ENCODE measurements at regions not wholly inside any gene's neighbourhood (a gene's known extent, or its start where the extent isn't known, plus 50 kb on each side); places are given as distances from the start of the nearest gene placed in this dataset.

DNA sequence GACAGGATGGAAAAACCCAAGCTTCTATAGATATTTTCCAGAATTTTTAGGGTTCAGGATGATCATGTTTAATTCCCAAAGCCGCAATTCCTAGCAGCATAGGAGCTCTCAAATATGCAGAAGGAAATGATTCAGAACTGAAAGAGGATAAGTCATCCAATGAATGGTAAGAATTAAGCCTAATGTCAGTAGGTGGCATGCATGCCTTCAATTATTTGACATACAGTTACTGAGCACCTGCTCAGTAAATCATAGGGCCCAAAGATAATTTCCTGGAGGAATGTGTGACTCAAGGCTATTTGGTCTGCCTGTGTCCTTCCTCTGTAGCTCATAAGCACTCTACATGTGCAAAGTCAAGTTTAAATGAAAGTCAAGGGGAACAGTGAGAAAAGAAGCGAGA lies 116.8 kb upstream of the SLC38A4 start:
- no peak overlapping the region for H3K4me2 ChIP-seq
- no peak for TF ChIP-seq Cebpa-rat (IDR thresholded peaks at IDR 0.05)
- H3K4me3 ChIP-seq, result no peak overlapping the region
- no peaks in the 10 kb centered on the region for H3K4me1 ChIP-seq
- H3K9ac ChIP-seq, result no peak overlapping the region
- H4K20me1 ChIP-seq, result no peaks in the 10 kb centered on the region
- H3K36me3 ChIP-seq, result no peaks in the 10 kb centered on the region
- no peaks in the 10 kb centered on the region for H3K9me3 ChIP-seq
- no peaks in the 10 kb centered on the region for H3K27me3 ChIP-seq
- no peak overlapping the region for H3K27ac ChIP-seq

DNA sequence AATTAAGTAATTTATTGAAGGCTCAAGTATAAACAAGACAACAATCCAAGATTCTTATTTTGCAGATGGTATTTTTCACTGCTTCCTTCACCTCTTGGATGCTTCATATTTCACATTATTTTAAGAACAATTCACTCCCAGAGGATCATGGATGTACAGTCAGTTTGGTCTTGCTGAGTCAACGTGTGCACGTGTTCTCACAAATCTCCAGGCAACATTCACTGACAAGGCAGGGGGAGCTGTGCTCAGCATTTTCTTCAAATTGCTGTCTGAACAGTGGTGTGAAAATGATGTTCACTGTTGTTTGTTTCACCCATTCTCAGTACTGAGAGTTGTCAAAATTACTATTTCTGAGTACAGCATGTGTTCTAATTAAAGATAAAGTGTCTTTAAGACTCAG lies 118.3 kb upstream of the SLC38A4 start:
- no peak overlapping the region for H3K4me3 ChIP-seq
- H3K27me3 ChIP-seq, result no peaks in the 10 kb centered on the region
- H3K9ac ChIP-seq, result no peak overlapping the region
- H4K20me1 ChIP-seq, result no peaks in the 10 kb centered on the region
- no peaks in the 10 kb centered on the region for H3K36me3 ChIP-seq
- no peak overlapping the region for H3K4me2 ChIP-seq
- H3K4me1 ChIP-seq, result no peaks in the 10 kb centered on the region
- no peak for TF ChIP-seq Cebpa-rat (IDR thresholded peaks at IDR 0.05)
- H3K9me3 ChIP-seq, result no peaks in the 10 kb centered on the region
- H3K27ac ChIP-seq, result no peak overlapping the region

DNA sequence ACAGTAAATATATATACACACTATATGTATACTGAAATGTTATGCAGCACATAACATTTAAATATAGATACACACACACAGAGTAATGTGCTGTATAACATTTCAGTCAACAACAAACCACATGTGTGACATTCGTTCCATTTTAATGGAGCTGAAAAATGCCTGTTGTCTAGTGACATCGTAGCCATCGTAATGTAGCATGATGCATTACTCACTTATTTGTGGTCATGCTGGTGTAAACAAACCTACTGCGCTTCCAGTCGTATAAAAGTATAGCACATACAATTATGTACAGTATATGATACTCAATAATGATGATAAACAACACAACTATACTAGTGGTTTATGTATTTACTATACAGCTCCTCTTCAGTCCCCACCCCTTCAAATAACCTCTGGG lies 119.0 kb upstream of the SLC38A4 start:
- Histone ChIP-seq H3K27me3 (no peaks in the 10 kb centered on the region), H3K9me3 (no peaks in the 10 kb centered on the region), H4K20me1 (no peaks in the 10 kb centered on the region), H3K4me2 (no peak overlapping the region), H3K36me3 (no peaks in the 10 kb centered on the region), H3K4me1 (no peaks in the 10 kb centered on the region), H3K4me3 (no peak overlapping the region), H3K27ac (no peak overlapping the region), H3K9ac (no peak overlapping the region)
- TF ChIP-seq Cebpa-rat (IDR thresholded peaks at IDR 0.05), result no peak

DNA sequence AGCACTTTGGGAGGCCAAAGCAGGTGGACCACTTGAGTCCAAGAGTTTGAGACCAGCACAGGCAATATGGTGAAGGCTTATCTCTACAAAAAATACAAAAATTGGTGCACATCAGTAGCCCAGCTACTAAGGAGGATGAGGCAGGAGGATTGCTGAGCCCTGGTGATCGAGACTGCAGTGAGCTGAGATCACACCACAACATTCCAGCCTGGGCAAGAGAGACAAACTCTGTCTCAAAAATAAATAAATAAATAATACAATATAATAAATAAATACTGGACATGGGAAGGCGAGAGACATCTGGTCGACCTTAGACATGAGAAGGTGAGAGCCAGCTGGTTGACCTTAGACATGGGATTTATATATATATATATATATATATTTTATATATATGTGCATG lies 119.8 kb upstream of the SLC38A4 start:
- Histone ChIP-seq H3K9me3 (no peaks in the 10 kb centered on the region), H3K4me3 (no peak overlapping the region), H3K36me3 (no peaks in the 10 kb centered on the region), H3K27ac (no peak overlapping the region), H4K20me1 (no peaks in the 10 kb centered on the region), H3K27me3 (no peaks in the 10 kb centered on the region), H3K9ac (no peak overlapping the region), H3K4me1 (no peaks in the 10 kb centered on the region), H3K4me2 (no peak overlapping the region)
- TF ChIP-seq Cebpa-rat (IDR thresholded peaks at IDR 0.05), result no peak

DNA sequence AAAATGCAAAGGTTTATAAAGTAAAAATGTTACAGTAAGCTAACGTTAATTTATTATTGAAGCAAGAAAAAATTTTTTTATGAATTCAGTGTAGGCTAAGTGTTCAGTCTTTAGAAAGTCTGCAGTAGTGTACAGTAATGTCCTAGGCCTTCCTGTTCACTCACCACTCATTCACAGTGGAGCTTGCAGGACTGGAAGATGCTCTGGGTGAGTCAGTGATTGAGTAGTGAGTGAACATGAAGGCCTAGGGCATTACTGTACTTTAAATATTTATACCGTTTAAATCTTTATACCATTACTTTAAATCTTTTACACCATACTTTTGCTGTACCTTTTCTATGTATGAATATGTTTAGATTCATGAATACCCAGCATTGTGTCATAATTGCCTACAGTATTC lies 120.3 kb upstream of the SLC38A4 start:
- Histone ChIP-seq H3K4me1 (no peaks in the 10 kb centered on the region), H3K27ac (no peak overlapping the region), H3K27me3 (no peaks in the 10 kb centered on the region), H3K4me3 (no peak overlapping the region), H3K36me3 (no peaks in the 10 kb centered on the region), H3K4me2 (no peak overlapping the region), H3K9ac (no peak overlapping the region), H4K20me1 (no peaks in the 10 kb centered on the region), H3K9me3 (no peaks in the 10 kb centered on the region)
- no peak for TF ChIP-seq Cebpa-rat (IDR thresholded peaks at IDR 0.05)

DNA sequence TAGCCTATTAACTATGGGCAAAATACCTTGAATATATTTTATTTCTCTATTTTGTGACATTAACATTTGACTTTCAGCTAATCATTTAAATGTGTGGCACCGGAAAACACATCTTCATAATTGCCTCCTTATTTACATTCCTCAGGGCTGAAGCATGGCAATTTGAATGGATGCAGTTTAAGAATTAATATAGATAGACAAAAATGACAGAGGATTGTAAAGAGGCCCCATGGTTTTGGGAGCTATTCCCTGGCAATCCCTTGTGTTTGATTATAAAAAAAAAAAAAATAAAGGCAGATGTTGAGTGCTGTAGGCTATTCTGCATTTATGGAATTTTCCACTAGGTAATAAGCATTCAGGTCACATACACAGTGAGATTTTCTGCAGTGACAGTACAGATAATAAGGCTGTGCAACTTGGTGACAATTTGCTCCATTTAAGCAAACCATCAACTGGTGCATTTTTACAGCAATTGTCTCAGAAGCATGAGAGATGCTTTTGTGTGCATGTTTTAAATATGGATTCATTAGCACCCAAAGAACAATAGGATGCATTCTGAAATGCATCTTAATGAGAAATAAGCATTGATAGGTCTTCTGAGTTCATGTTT lies 123.2 kb upstream of the SLC38A4 start:
- TF ChIP-seq Cebpa-rat (IDR thresholded peaks at IDR 0.05), result no peak
- no peaks in the 10 kb centered on the region for H3K9me3 ChIP-seq

DNA sequence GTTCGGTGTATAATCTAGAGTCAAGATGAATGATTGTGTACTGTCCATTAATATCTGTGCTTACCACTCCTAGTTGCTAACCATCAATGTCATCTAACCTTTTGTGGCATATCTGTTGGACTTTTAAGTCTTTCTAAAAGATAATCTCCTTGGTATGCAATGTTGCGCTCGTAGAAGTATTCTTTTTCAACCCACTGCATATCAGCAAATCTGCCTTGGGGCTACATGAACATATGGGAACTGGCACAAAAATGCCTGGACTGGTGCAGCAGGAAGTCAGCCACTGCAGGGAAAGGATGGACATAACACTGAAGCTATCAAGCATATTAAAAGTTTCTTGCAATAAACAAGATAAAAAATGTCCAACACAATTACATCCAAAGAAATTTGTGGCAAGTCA lies 124.3 kb upstream of the SLC38A4 start:
- no peak for TF ChIP-seq Cebpa-rat (IDR thresholded peaks at IDR 0.05)
- Histone ChIP-seq H4K20me1 (no peaks in the 10 kb centered on the region), H3K4me1 (no peaks in the 10 kb centered on the region), H3K36me3 (no peaks in the 10 kb centered on the region), H3K27ac (no peak overlapping the region), H3K4me2 (no peak overlapping the region), H3K9me3 (no peaks in the 10 kb centered on the region), H3K27me3 (no peaks in the 10 kb centered on the region), H3K9ac (no peak overlapping the region), H3K4me3 (no peak overlapping the region)

More for the DNA sequence above, 123.2 kb upstream of the SLC38A4 start:
- no peak overlapping the region for H3K9ac ChIP-seq
- no peaks in the 10 kb centered on the region for H3K4me1 ChIP-seq
- no peaks in the 10 kb centered on the region for H3K27me3 ChIP-seq
- H3K4me3 ChIP-seq, result no peak overlapping the region
- H3K36me3 ChIP-seq, result no peaks in the 10 kb centered on the region
- H3K27ac ChIP-seq, result no peak overlapping the region
- H4K20me1 ChIP-seq, result no peaks in the 10 kb centered on the region
- H3K4me2 ChIP-seq, result no peak overlapping the region

DNA sequence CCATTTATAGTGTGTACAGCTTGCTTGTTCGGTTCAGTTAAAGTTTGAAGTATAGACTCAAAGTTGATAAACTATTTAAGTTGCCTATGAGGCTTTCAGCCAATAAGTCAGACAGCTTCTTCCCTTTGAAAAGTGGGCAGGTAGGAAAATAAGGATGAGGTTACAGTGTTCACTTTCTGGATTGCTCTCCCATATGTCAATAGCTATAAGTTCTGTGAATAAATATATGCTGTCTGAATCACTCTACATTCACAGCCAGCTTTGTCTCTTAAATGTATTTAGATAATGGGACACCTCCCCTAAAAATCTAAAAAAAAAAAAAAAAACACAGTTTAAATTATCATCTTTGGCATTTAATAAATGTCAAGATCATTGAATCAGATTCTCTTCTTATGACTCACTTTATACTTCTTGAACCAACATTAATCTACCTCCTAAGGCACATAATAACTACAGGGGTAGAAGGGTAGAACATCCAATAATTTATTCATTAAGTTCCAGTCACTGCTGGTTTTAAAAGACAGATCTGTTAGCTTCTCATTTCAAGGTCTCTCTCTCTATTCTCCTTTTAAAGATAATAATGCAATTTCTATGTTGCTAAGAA lies 126.4 kb upstream of the PCED1B start:
- Histone ChIP-seq H4K20me1 (no peaks in the 10 kb centered on the region), H3K9ac (no peak overlapping the region), H3K4me3 (no peak overlapping the region), H3K27me3 (no peaks in the 10 kb centered on the region), H3K9me3 (no peaks in the 10 kb centered on the region), H3K36me3 (no peaks in the 10 kb centered on the region), H3K27ac (no peak overlapping the region), H3K4me1 (no peaks in the 10 kb centered on the region), H3K4me2 (no peak overlapping the region)
- no peak for TF ChIP-seq Cebpa-rat (IDR thresholded peaks at IDR 0.05)

DNA sequence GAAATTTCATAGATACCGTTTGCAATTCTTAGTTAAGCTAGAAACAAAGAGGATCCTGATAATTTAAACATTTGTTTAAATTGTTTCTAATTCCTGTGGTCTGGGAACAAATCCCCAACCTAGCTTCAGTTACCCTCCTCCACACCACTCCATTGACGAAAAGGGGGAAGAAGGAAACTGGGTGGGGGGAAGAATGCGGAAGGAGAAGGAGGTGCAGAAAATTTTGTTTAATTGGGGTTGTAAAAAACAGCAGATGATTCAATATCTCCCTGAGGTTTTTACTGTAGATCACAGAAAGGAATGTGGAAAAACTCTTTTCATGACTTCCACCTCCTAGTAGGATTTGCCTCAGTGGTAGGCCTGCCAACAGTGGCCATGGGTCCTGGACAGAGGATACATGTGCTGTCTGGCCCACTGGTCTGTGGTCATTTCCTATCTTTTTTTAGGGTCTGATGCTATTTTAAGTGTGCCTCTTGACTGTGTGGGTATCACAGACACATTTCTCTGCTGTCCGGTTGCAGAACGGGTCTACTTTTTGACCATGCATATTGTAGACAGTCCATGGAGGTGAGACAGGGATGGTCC lies 122.9 kb upstream of the PCED1B start:
- Histone ChIP-seq H3K4me1 (no peaks in the 10 kb centered on the region), H3K4me2 (no peak overlapping the region), H3K36me3 (no peaks in the 10 kb centered on the region), H3K9me3 (no peaks in the 10 kb centered on the region), H3K9ac (no peak overlapping the region), H4K20me1 (no peaks in the 10 kb centered on the region), H3K27me3 (no peaks in the 10 kb centered on the region), H3K27ac (no peak overlapping the region), H3K4me3 (no peak overlapping the region)
- TF ChIP-seq Cebpa-rat (IDR thresholded peaks at IDR 0.05), result no peak

DNA sequence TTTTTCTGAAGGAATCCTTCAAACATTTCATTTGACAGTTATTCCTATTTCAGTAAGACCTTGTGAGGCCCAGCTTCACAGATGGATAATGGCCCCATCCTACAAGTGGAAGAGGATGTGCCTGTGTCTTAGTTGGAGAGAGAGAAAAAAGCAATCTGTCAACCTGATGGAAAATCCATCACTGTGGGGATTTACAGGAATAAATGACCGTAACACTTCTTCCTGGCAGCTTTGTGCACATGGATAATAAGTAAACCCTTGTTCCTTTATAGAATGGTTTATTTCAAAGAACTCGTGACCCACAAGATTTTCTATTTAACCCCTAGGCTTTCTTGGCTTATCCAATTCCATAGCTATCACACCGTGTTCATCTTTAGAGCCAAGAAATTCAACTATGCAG lies 121.4 kb upstream of the PCED1B start:
- no peaks in the 10 kb centered on the region for H4K20me1 ChIP-seq
- TF ChIP-seq Cebpa-rat (IDR thresholded peaks at IDR 0.05), result no peak
- H3K9me3 ChIP-seq, result no peaks in the 10 kb centered on the region
- H3K4me3 ChIP-seq, result no peak overlapping the region
- no peak overlapping the region for H3K27ac ChIP-seq
- H3K4me1 ChIP-seq, result no peaks in the 10 kb centered on the region
- no peak overlapping the region for H3K4me2 ChIP-seq
- no peaks in the 10 kb centered on the region for H3K27me3 ChIP-seq
- no peaks in the 10 kb centered on the region for H3K36me3 ChIP-seq
- no peak overlapping the region for H3K9ac ChIP-seq

All from BLaER1 (cell line).